ENCODE measurements at regions not wholly inside any gene's neighbourhood (a gene's known extent, or its start where the extent isn't known, plus 50 kb on each side); places are given as distances from the start of the nearest gene placed in this dataset.

GRCh38 chr18:65425366-65425765, 325.4 kb upstream of the CDH7 start:
- TF ChIP-seq CTCF (IDR thresholded peaks at IDR 0.05; ENCODE audit: insufficient read depth, low read length, poor library complexity, severe bottlenecking) (no peak), EZH2phosphoT487 (conservative IDR thresholded peaks at IDR 0.05; ENCODE audit: low read length) (no peak)

All from SU-DHL-6 (cell line).